Liver (tissue), 3 donors: ENCODE measurements at regions not wholly inside any gene's neighbourhood (a gene's known extent, or its start where the extent isn't known, plus 50 kb on each side); places are given as distances from the start of the nearest gene placed in this dataset.

Experiments
- EGR1 ChIP-seq, 2 donors: IDR thresholded peaks; 2 replicates each; pipeline ENCODE4 v1.6.1; 2016 to 2018; ENCODE audit warnings: antibody characterized with exemption in 2 of 2, low read depth in 2 of 2
- FOXA1 ChIP-seq: IDR thresholded peaks from 2 replicates; pipeline ENCODE4 v1.6.1; 2016; ENCODE audit warnings: antibody characterized with exemption
- JUND ChIP-seq, 2 donors: IDR thresholded peaks; 2 replicates each; pipeline ENCODE4 v1.6.1; 2016; ENCODE audit warnings: antibody characterized with exemption in 2 of 2
- NR2F2 ChIP-seq: IDR thresholded peaks from 2 replicates; pipeline ENCODE4 v1.6.1; 2016; ENCODE audit warnings: antibody characterized with exemption
- RAD21 ChIP-seq, 2 donors: IDR thresholded peaks; 2 replicates each; pipeline ENCODE4 v1.6.1; 2016; ENCODE audit warnings: antibody characterized with exemption in 2 of 2, mild to moderate bottlenecking in 2 of 2
- SP1 ChIP-seq: IDR thresholded peaks from 2 replicates; pipeline ENCODE4 v1.6.1; 2018; ENCODE audit warnings: antibody characterized with exemption, mild to moderate bottlenecking
- TAF1 ChIP-seq: conservative IDR thresholded peaks from 2 replicates; pipeline ENCODE4 v1.6.1; 2016; ENCODE audit warnings: antibody characterized with exemption, mild to moderate bottlenecking
- TF ChIP-seq, protein P1 (sequence below): fragments of 150-350 bp; IDR thresholded peaks from 2 replicates; pipeline ENCODE4 v1.5.1; 2017; ENCODE audit warnings: improper control_type of control experiment, low read depth, low read length; ENCODE audit not compliant: missing input control
- TF ChIP-seq, protein P2 (sequence below): IDR thresholded peaks from 2 replicates; pipeline ENCODE4 v1.6.1; 2016; ENCODE audit warnings: antibody characterized with exemption, mild to moderate bottlenecking
- TF ChIP-seq, protein P3 (sequence below): IDR thresholded peaks from 2 replicates; pipeline ENCODE4 v1.6.1; 2016; ENCODE audit warnings: antibody characterized with exemption
- donor health status: healthy.
- donor health status: healthy.

DNA sequence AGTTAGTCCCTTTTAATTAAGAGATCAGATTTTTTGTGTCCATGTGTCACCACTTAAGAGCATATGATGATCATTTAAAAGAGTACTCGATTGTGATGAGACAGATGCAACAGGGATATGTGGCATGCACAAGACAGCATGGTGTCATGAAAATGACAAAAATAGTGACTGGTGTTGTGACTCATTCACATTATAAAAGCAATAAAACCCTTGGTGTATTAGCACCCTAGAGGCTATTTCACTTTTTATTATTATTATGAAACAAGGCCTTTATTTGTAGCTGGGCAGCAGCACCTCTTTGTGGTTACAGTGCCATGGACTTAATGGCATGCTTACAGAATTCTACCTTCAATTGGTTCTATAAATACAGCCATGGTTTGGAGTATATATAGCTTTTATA, 1296.0 kb upstream of the ZEB2 start:
- TF ChIP-seq, protein P1, sequence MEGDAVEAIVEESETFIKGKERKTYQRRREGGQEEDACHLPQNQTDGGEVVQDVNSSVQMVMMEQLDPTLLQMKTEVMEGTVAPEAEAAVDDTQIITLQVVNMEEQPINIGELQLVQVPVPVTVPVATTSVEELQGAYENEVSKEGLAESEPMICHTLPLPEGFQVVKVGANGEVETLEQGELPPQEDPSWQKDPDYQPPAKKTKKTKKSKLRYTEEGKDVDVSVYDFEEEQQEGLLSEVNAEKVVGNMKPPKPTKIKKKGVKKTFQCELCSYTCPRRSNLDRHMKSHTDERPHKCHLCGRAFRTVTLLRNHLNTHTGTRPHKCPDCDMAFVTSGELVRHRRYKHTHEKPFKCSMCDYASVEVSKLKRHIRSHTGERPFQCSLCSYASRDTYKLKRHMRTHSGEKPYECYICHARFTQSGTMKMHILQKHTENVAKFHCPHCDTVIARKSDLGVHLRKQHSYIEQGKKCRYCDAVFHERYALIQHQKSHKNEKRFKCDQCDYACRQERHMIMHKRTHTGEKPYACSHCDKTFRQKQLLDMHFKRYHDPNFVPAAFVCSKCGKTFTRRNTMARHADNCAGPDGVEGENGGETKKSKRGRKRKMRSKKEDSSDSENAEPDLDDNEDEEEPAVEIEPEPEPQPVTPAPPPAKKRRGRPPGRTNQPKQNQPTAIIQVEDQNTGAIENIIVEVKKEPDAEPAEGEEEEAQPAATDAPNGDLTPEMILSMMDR = no peak
- TF ChIP-seq, protein P2, sequence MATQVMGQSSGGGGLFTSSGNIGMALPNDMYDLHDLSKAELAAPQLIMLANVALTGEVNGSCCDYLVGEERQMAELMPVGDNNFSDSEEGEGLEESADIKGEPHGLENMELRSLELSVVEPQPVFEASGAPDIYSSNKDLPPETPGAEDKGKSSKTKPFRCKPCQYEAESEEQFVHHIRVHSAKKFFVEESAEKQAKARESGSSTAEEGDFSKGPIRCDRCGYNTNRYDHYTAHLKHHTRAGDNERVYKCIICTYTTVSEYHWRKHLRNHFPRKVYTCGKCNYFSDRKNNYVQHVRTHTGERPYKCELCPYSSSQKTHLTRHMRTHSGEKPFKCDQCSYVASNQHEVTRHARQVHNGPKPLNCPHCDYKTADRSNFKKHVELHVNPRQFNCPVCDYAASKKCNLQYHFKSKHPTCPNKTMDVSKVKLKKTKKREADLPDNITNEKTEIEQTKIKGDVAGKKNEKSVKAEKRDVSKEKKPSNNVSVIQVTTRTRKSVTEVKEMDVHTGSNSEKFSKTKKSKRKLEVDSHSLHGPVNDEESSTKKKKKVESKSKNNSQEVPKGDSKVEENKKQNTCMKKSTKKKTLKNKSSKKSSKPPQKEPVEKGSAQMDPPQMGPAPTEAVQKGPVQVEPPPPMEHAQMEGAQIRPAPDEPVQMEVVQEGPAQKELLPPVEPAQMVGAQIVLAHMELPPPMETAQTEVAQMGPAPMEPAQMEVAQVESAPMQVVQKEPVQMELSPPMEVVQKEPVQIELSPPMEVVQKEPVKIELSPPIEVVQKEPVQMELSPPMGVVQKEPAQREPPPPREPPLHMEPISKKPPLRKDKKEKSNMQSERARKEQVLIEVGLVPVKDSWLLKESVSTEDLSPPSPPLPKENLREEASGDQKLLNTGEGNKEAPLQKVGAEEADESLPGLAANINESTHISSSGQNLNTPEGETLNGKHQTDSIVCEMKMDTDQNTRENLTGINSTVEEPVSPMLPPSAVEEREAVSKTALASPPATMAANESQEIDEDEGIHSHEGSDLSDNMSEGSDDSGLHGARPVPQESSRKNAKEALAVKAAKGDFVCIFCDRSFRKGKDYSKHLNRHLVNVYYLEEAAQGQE = no peak
- TF ChIP-seq SP1 = no peak
- TF ChIP-seq, protein P3, sequence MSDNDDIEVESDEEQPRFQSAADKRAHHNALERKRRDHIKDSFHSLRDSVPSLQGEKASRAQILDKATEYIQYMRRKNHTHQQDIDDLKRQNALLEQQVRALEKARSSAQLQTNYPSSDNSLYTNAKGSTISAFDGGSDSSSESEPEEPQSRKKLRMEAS = no peak
- TF ChIP-seq EGR1 (IDR thresholded peaks at IDR 0.05; ENCODE audit: low read depth in 2 of 2) = no peak
- no peak for TF ChIP-seq JUND (IDR thresholded peaks at IDR 0.05)
- no peak for TF ChIP-seq NR2F2
- TF ChIP-seq FOXA1 = no peak
- no peak for TF ChIP-seq TAF1
- TF ChIP-seq RAD21 (IDR thresholded peaks at IDR 0.05) = no peak
